ENCODE measurements at regions not wholly inside any gene's neighbourhood (a gene's known extent, or its start where the extent isn't known, plus 50 kb on each side); places are given as distances from the start of the nearest gene placed in this dataset.

GRCh38 chr14:71783088-71783487 is 149.1 kb upstream of the RGS6 start:
- no peak overlapping the region for H3K4me3 ChIP-seq (replicated peaks; ENCODE audit: low read depth, low read length)
- TF ChIP-seq CTCF (IDR thresholded peaks at IDR 0.05; ENCODE audit: low read length, missing control alignments) = no peak
- no peak for DNase-seq (ENCODE audit: low read depth)

- DNase-seq (ENCODE audit: low read depth) = no peak
- no peak for TF ChIP-seq CTCF (IDR thresholded peaks at IDR 0.05; ENCODE audit: low read length, missing control alignments)
- H3K4me3 ChIP-seq (replicated peaks; ENCODE audit: low read depth, low read length) = no peak overlapping the region
Observed at GRCh38 chr14:71783786-71784185, 148.4 kb upstream of the RGS6 start.

GRCh38 chr14:71789005-71789404 is 143.2 kb upstream of the RGS6 start:
- H3K4me3 ChIP-seq (replicated peaks; ENCODE audit: low read depth, low read length) = no peak overlapping the region
- DNase-seq (ENCODE audit: low read depth) = no peak
- TF ChIP-seq CTCF (IDR thresholded peaks at IDR 0.05; ENCODE audit: low read length, missing control alignments) = no peak

GRCh38 chr14:71799841-71800240 is 132.4 kb upstream of the RGS6 start:
- H3K4me3 ChIP-seq (replicated peaks; ENCODE audit: low read depth, low read length) = no peak overlapping the region
- no peak for DNase-seq (ENCODE audit: low read depth)
- TF ChIP-seq CTCF (IDR thresholded peaks at IDR 0.05; ENCODE audit: low read length, missing control alignments) = no peak

GRCh38 chr14:71800878-71801277 is 131.4 kb upstream of the RGS6 start:
- H3K4me3 ChIP-seq (replicated peaks; ENCODE audit: low read depth, low read length) = no peak overlapping the region
- no peak for DNase-seq (ENCODE audit: low read depth)
- no peak for TF ChIP-seq CTCF (IDR thresholded peaks at IDR 0.05; ENCODE audit: low read length, missing control alignments)

- DNase-seq (ENCODE audit: low read depth) = peak; percentile 51
Observed at GRCh38 chr14:71803539-71804260, 128.5 kb upstream of the RGS6 start.

More at GRCh38 chr14:71803539-71804260, 128.5 kb upstream of the RGS6 start:
- TF ChIP-seq CTCF (IDR thresholded peaks at IDR 0.05; ENCODE audit: low read length, missing control alignments) = no peak
- no peak overlapping the region for H3K4me3 ChIP-seq (replicated peaks; ENCODE audit: low read depth, low read length)

Measured in fibroblast of pulmonary artery (primary cell).